ENCODE measurements at regions not wholly inside any gene's neighbourhood (a gene's known extent, or its start where the extent isn't known, plus 50 kb on each side); places are given as distances from the start of the nearest gene placed in this dataset.
"Not testable (repeated sequence)": the region's sequence is repeated elsewhere in the genome, so short reads cannot be mapped to it uniquely, and the experiment has no call there.

DNA sequence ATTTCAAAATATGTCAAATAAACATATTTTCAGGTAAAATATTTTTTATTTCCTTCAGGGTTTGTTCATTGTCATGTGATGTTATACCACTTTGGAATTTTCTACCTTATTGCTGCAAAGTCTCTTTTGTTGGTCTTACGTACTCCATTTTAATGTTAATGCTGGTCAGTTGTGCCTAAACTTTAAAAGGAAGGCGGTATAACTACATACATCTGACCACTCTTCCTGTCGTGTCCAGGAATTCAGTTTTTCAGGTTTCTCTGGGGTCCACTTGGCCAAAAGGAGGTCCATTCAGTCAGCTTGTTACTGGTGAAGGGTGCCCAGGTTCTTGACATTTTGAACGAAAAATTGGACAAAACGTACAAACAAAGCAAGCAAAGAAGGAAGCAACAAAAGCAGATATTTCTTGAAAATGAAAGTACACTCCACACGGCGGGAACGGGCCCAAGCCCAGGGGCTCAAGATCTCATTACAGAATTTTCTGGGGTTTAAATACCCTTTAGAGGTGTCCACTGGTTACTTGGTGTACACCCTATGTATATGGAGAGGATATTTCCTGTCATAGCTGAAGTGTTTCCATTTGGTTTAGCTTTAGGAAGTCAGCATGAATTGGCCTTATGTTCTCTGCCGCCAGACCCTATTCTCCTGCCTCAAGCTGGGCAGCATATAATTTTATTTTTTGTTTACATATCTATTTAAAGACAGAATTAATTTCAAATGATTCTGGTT lies 471.7 kb upstream of the CDH7 start:
- no peak for DNase-seq

GRCh38 chr18:65269375-65269774 lies 481.4 kb upstream of the CDH7 start:
- no peak for DNase-seq

DNA sequence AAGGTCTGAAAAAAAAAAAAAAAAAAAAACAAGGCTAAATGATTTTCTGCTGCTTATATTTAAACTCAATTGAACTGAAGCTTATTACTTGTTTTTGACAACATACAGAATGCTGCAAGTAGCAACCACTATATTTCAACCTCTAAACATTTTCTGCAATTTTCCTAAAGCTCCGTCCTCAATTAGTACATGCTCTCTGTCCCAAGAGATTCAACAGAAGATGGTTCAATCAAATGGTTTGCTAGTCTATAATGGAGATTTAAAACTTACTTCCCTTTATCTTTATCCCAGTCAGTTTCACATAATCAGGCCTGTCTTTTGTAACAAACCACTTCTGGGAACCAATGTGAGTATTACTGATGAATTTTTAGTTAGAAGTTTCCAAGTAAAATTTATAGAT lies 485.1 kb upstream of the CDH7 start:
- DNase-seq, result no peak

GRCh38 chr18:65260030-65260429 lies 490.8 kb upstream of the CDH7 start:
- no peak for DNase-seq

DNA sequence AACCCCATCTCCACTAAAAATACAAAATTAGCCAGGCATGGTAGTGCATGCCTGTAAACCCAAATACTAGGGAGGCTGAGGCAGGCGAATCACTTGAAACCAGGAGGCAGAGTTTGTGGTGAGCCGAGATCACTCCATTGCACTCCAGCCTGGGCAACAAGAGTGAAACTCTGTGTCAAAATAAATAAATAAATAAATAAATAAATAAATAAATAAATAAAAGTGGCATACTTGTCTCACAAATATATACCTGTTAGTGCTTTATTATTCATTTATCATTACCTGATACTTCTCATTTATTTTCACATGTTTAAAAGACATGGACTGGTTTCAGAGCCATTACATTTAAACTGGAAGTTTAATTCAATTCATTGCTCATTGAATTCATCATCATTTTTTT lies 491.4 kb upstream of the CDH7 start:
- no peak for DNase-seq

- DNase-seq, result no peak
These were observed 493.7 kb upstream of the CDH7 start for GRCh38 chr18:65257149-65257548.

GRCh38 chr18:65255417-65255816 lies 495.4 kb upstream of the CDH7 start:
- DNase-seq, result no peak

DNA sequence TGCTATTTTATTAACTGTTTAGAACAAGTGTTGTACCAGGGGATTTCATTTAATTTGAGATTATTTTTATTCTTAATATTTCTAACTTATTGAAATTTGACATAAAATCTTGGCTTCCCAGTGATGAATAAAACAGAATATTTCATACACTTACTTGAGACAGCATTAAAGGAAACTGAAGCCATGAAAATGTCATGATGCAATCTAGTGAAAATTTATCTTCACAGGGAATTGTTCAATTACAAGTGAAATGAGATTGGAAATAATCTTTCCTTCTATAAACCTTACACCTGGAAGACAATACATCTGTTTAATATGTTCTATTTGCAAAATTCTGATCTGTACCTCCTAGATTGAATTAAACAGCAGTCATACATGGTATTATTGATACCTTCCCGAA lies 511.0 kb upstream of the CDH7 start:
- no peak for DNase-seq

GRCh38 chr18:65235966-65236624 lies 514.7 kb upstream of the CDH7 start:
- no peak for DNase-seq

- no peak for DNase-seq
These were observed 520.5 kb upstream of the CDH7 start for GRCh38 chr18:65230311-65230710.

GRCh38 chr18:65227970-65228369 lies 522.8 kb upstream of the CDH7 start:
- no peak for DNase-seq

GRCh38 chr18:65221736-65222135 lies 529.1 kb upstream of the CDH7 start:
- no peak for DNase-seq

DNA sequence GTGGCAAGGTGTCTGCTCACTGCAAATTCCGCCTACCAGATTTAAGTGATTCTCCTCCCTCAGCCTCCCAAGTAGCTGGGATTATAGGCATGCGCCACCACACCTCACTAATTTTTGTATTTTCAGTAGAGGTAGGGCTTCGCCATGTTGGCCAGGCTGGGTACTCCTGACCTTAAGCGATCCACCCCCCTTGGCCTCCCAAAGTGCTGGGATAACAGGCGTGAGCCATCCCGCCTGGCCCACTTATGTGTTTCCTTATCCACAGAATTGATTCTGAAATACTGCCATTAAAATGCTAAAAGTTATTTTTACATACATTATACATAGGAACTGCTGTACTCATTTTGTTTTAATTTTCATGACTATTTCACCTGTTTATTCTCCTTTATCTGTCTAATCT lies 529.7 kb upstream of the CDH7 start:
- DNase-seq, result no peak

GRCh38 chr18:65215865-65216466 lies 534.8 kb upstream of the CDH7 start:
- DNase-seq, result no peak

- no peak for DNase-seq
These were observed 536.4 kb upstream of the CDH7 start for GRCh38 chr18:65214456-65214855.

DNA sequence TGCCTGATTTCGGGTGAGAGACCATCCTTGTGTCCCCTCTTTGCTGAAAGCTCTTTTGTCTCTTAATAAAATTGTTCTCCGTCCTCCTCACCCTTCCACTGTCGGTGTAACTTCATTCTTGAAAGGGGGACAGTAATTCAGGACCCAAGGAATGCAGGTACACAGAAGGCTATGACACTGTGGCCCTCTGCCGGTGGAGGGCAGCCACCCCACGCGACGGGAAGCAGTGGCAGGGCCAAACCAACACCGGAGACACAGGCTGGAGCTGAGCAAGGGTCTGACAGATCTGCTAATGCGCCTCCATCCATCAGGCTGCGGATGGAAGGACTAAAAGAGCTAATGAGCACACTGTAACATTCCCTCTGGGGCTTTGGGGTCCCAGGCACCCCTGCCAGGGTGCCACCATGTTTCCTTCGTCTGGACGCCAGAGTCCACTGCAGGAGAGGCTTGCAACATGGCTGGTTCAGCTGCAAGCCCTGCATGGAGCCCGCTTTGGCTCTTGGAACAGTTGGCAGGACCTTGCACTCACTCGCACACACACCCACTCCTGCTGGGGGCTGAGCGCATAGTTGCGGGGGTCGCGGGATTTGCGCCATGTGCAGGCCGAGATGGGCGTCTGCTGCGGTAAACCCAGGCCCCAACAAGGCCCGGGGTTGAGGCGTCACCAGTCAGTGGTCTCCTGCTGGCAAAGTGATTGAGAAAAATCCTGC lies 544.1 kb upstream of the CDH7 start:
- DNase-seq, result no peak

GRCh38 chr18:65202091-65202490 lies 548.7 kb upstream of the CDH7 start:
- no peak for DNase-seq

GRCh38 chr18:65175681-65176080 lies 575.1 kb upstream of the CDH7 start:
- no peak for DNase-seq

- not testable (repeated sequence) for DNase-seq
These were observed 588.7 kb upstream of the CDH7 start for GRCh38 chr18:65162086-65162485.

DNA sequence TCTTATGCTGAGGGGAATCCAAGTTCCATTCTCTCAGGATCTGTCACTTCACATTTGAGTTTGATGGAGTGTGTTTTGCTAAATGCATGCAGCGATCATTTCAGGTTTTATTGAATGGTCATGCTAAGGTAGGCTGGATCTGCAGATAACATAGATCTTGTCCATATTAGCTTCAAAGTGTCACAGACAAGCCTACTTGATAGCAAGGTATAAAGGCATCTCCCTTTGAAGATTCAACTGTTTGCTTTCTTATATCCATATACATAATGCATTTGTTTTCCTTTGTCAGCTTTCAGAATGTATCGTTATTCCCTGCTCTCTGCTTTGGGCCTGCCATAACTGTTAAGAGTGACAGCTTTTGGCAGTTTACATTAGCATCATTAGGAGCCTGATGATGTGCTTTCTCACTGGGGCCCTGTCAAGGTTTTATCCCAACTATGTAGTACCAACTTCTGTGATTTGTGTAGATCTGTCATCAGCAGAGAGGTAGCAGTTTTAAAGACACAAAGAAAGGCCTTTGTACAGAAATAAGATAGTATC lies 604.3 kb upstream of the CDH7 start:
- no peak for DNase-seq

DNA sequence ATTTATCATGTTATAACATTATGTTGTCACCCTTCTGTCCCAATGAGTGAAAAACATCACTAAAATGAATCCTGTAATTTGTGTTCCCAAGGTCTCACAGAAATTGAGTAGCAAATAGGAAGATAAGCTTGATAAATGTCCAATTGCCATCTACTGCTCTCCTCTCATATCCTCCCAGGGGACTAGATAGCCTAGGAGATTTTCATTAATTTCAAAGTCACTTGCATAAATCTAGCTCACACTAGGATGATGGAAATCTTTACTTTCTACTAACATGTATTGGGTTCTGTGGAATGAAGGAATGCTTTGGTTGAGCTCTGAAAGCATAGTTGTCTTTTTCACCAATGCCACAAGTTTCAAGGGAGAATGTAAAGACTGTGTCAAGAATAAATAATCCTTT lies 605.5 kb upstream of the CDH7 start:
- DNase-seq, result no peak

DNA sequence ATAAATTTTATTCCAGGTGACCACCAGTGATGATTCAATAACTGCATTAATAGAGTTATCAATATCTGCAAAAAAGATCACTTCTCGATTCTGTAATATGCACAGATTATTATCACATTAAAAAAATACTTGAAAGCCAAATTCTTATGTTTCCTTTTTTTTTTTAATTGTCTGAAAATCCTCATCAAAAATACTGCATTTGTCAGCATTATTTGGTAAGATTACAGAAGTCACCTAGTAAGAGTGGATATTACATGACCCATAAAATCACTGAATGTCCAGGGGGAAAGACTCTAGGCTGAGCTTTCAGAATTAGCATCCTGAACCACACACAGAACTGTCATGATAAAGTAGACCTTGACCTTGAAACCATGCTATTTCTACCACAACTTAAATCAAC lies 617.2 kb upstream of the CDH7 start:
- no peak for DNase-seq

- no peak for DNase-seq
These were observed 626.2 kb upstream of the CDH7 start for GRCh38 chr18:65124633-65125032.

DNA sequence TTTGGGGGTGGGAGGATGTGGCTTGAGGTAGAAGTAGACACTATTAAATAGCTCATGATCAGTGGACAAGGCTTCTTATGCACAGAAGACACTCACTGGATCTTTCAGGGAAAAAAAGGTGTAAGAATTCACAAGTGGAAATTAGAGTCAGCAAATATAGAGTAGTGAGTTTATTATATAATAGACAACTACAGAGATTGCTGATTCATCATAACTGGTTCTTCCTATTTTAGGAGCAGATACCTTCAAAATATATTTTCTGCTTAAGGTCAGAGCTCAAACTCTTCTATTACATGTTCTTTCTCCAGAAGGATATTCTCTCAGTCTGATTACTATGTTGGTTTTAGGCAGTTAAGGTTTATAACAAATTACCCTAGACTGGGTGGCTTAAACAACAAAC lies 646.9 kb upstream of the CDH7 start:
- no peak for DNase-seq

Data from activated CD4-positive, alpha-beta T cell treated with anti-CD3 and anti-CD28 coated beads, Interleukin-10, Interleukin-2, amounts not matched to agents 100 ng/mL and 50 ng/mL, durations not matched to agents 16 hours and 8 hours (primary cell).